Hepatocyte (in vitro differentiated cells): ENCODE measurements at regions not wholly inside any gene's neighbourhood (a gene's known extent, or its start where the extent isn't known, plus 50 kb on each side); places are given as distances from the start of the nearest gene placed in this dataset.
"Not testable (repeated sequence)": the region's sequence is repeated elsewhere in the genome, so short reads cannot be mapped to it uniquely, and the experiment has no call there.

ENCODE experiments used
- DNase-seq: peaks from one replicate; pipeline ENCODE4 v3.0.0-alpha.2; 2016; ENCODE audit warnings: low spot score
- H2AFZ ChIP-seq: fragments of 200-600 bp; sonication (generic); 2 replicates; pipeline ENCODE4 v1.6.0; 2016; ENCODE audit warnings: antibody characterized with exemption, mild to moderate bottlenecking
- H3K27ac ChIP-seq: fragments of 200-600 bp; sonication (generic); 2 replicates; pipeline ENCODE4 v1.5.1; 2016; ENCODE audit warnings: mild to moderate bottlenecking
- H3K27me3 ChIP-seq: fragments of 200-600 bp; sonication (generic); 2 replicates; pipeline ENCODE4 v1.6.1; 2016
- H3K36me3 ChIP-seq: fragments of 200-600 bp; sonication (generic); replicated peaks from 2 replicates; pipeline ENCODE4 v1.5.1; 2016; ENCODE audit warnings: low read depth; ENCODE audit not compliant: insufficient read depth
- H3K4me1 ChIP-seq: fragments of 200-600 bp; sonication (generic); 2 replicates; pipeline ENCODE4 v1.5.1; 2016; ENCODE audit warnings: mild to moderate bottlenecking, moderate library complexity; ENCODE audit not compliant: insufficient read depth
- H3K4me2 ChIP-seq: fragments of 200-600 bp; sonication (generic); 2 replicates; pipeline ENCODE4 v1.6.0; 2016
- H3K4me3 ChIP-seq: fragments of 200-600 bp; sonication (generic); 2 replicates; pipeline ENCODE4 v1.5.1; 2016; ENCODE audit warnings: mild to moderate bottlenecking
- H3K79me2 ChIP-seq: fragments of 200-600 bp; sonication (generic); 2 replicates; pipeline ENCODE4 v1.6.0; 2017; ENCODE audit warnings: mild to moderate bottlenecking
- H3K9me2 ChIP-seq: fragments of 200-600 bp; sonication (generic); replicated peaks from 2 replicates; pipeline ENCODE4 v1.6.0; 2017; ENCODE audit warnings: mild to moderate bottlenecking; ENCODE audit not compliant: insufficient read depth
- H3K9me3 ChIP-seq: fragments of 200-600 bp; sonication (generic); 2 replicates; pipeline ENCODE4 v1.5.1; 2016; ENCODE audit warnings: low read depth, mild to moderate bottlenecking
- H4K20me1 ChIP-seq: fragments of 200-600 bp; sonication (generic); 2 replicates; pipeline ENCODE4 v1.6.0; 2016; ENCODE audit warnings: mild to moderate bottlenecking; ENCODE audit not compliant: insufficient read depth, poor library complexity, severe bottlenecking
- CTCF ChIP-seq: fragments of 200-600 bp; sonication (generic); IDR thresholded peaks from 2 replicates; pipeline ENCODE4 v1.5.1; 2016; ENCODE audit warnings: antibody characterized with exemption, mild to moderate bottlenecking; ENCODE audit not compliant: poor library complexity
- EZH2 ChIP-seq: fragments of 200-600 bp; sonication (generic); IDR thresholded peaks from 2 replicates; pipeline ENCODE4 v1.6.1; 2016; ENCODE audit warnings: antibody characterized with exemption, mild to moderate bottlenecking, borderline replicate concordance
- EZH2phosphoT487 ChIP-seq: fragments of 200-600 bp; sonication (generic); IDR thresholded peaks from one replicate; pipeline ENCODE4 v1.6.1; 2018; ENCODE audit warnings: antibody characterized with exemption, mild to moderate bottlenecking, low read depth, moderate library complexity; ENCODE audit not compliant: unreplicated experiment, severe bottlenecking
- WGBS: methylation state at CpG from one replicate; pipeline ENCODE4 v1.1.6; 2016; ENCODE audit warnings: low lambda C conversion rate; ENCODE audit errors: missing lambda C conversion rate; 5-methylcytosine and 5-hydroxymethylcytosine counted together

- TF ChIP-seq CTCF (no peak), EZH2 (no peak), EZH2phosphoT487 (no peak)
- H3K79me2 ChIP-seq, result no peaks in the 10 kb centered on the region
Observed at GRCh38 chr13:79614250-79614918, 133.4 kb downstream of the NDFIP2 start.

GRCh38 chr13:79612604-79613003 lies 131.6 kb downstream of the NDFIP2 start:
- Histone ChIP-seq H3K4me1 (no peaks in the 10 kb centered on the region), H3K4me3 (no peak overlapping the region), H3K27ac (no peak overlapping the region), H4K20me1 (no peaks in the 10 kb centered on the region), H3K9me3 (no peaks in the 10 kb centered on the region), H3K27me3 (no peaks in the 10 kb centered on the region), H3K4me2 (no peak overlapping the region), H3K36me3 (no peaks in the 10 kb centered on the region), H3K9me2 (no peaks in the 10 kb centered on the region), H2AFZ (no peak overlapping the region), H3K79me2 (no peaks in the 10 kb centered on the region)
- DNase-seq, result no peak
- TF ChIP-seq EZH2 (no peak), EZH2phosphoT487 (no peak), CTCF (no peak)
- WGBS, result 88% methylated on average over 2 of the region's 2 CpGs

More at GRCh38 chr13:79614250-79614918, 133.4 kb downstream of the NDFIP2 start:
- H3K4me3 ChIP-seq, result no peak overlapping the region
- H3K9me2 ChIP-seq, result no peaks in the 10 kb centered on the region
- no peaks in the 10 kb centered on the region for H3K4me1 ChIP-seq
- no peaks in the 10 kb centered on the region for H3K36me3 ChIP-seq
- no peaks in the 10 kb centered on the region for H3K9me3 ChIP-seq
- no peaks in the 10 kb centered on the region for H3K27me3 ChIP-seq
- no peak overlapping the region for H2AFZ ChIP-seq
- H3K27ac ChIP-seq, result no peak overlapping the region
- no peak overlapping the region for H3K4me2 ChIP-seq
- H4K20me1 ChIP-seq, result no peaks in the 10 kb centered on the region
- DNase-seq, result no peak

GRCh38 chr13:79607895-79608294 lies 126.9 kb downstream of the NDFIP2 start:
- not testable (repeated sequence) for H3K27me3 ChIP-seq, H3K9me2 ChIP-seq, H3K4me1 ChIP-seq, H4K20me1 ChIP-seq, H3K4me3 ChIP-seq, H3K36me3 ChIP-seq, H2AFZ ChIP-seq, DNase-seq, H3K79me2 ChIP-seq, H3K4me2 ChIP-seq, H3K9me3 ChIP-seq, H3K27ac ChIP-seq
